PFSK-1 (cell line): ENCODE measurements at regions not wholly inside any gene's neighbourhood (a gene's known extent, or its start where the extent isn't known, plus 50 kb on each side); places are given as distances from the start of the nearest gene placed in this dataset.

Experiments
- FOXP2 ChIP-seq: optimal IDR thresholded peaks from 2 replicates; pipeline ENCODE3; 2011; ENCODE audit warnings: borderline replicate concordance, control low read depth, inconsistent platforms; ENCODE audit not compliant: insufficient read depth; ENCODE audit errors: extremely low read length, extremely low read depth
- POLR2AphosphoS5 ChIP-seq: IDR thresholded peaks from 2 replicates; pipeline ENCODE4 v1.6.1; 2012; ENCODE audit warnings: low read depth, mild to moderate bottlenecking, control low read depth, low read length, moderate library complexity
- REST ChIP-seq, 2 experiments: IDR thresholded peaks; 2 replicates each; pipeline versions ENCODE4 v1.6.1 to v1.8.0; 2011 to 2012; ENCODE audit warnings: low read depth in 2 of 2, low read length in 2 of 2, control low read depth in 1 of 2, inconsistent platforms in 1 of 2, mild to moderate bottlenecking in 1 of 2, moderate library complexity in 1 of 2; ENCODE audit not compliant: insufficient read depth in 1 of 2
- SIN3A ChIP-seq: IDR thresholded peaks from 2 replicates; pipeline ENCODE4 v1.6.1; 2012; ENCODE audit warnings: mild to moderate bottlenecking, low read length, moderate library complexity, borderline replicate concordance; ENCODE audit not compliant: insufficient read depth
- TAF1 ChIP-seq: IDR thresholded peaks from 2 replicates; pipeline ENCODE4 v1.6.1; 2012; ENCODE audit warnings: low read length, control low read depth, borderline replicate concordance; ENCODE audit not compliant: insufficient read depth

- TF ChIP-seq TAF1 (no peak), FOXP2 (no peak), REST (IDR thresholded peaks at IDR 0.05; ENCODE audit: insufficient read depth in 1 of 2, low read depth in 2 of 2, low read length in 2 of 2) (no peak), SIN3A (no peak), POLR2AphosphoS5 (no peak)
Observed at GRCh38 chr1:219668446-219668845, 55.5 kb upstream of the ZC3H11B start.

- TF ChIP-seq POLR2AphosphoS5 (no peak), REST (IDR thresholded peaks at IDR 0.05; ENCODE audit: insufficient read depth in 1 of 2, low read depth in 2 of 2, low read length in 2 of 2) (no peak), TAF1 (no peak)
Observed at GRCh38 chr1:219666242-219666641, 53.3 kb upstream of the ZC3H11B start.

GRCh38 chr1:219665089-219665488 is 52.2 kb upstream of the ZC3H11B start:
- TF ChIP-seq FOXP2 (no peak), SIN3A (no peak), TAF1 (no peak), POLR2AphosphoS5 (no peak), REST (IDR thresholded peaks at IDR 0.05; ENCODE audit: insufficient read depth in 1 of 2, low read depth in 2 of 2, low read length in 2 of 2) (no peak)

- TF ChIP-seq POLR2AphosphoS5 (no peak), FOXP2 (no peak), TAF1 (no peak), SIN3A (no peak), REST (IDR thresholded peaks at IDR 0.05; ENCODE audit: insufficient read depth in 1 of 2, low read depth in 2 of 2, low read length in 2 of 2) (no peak)
Observed at GRCh38 chr1:219664310-219665029, 51.6 kb upstream of the ZC3H11B start.
